ENCODE measurements at regions not wholly inside any gene's neighbourhood (a gene's known extent, or its start where the extent isn't known, plus 50 kb on each side); places are given as distances from the start of the nearest gene placed in this dataset.

DNA sequence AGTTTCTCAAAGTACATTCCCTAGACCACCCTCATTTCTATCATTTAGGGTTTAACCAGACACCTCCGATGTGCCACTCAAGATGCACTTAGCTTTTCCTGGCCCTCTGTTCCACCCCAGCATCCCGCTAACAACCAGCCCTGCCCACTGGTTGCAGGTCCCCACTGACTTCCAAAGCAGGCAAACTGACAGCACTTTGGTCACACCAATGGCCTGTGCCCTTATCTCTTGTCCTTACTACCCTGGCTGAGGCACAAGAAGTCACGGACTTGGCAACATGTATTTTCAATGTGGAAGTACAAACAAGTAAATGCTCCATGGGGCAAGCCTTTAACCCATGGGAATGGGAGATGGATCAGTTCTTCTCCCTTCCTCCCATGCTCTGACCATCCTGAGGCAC is 357.1 kb downstream of the OMA1 start:
- in situ Hi-C loops (cut with MboI) (no loop called here), intact Hi-C loops (cut with micrococcal nuclease; ENCODE audit: unreplicated experiment) (no loop called here)
- Histone ChIP-seq H3K27ac (ENCODE audit: control insufficient read depth, insufficient read depth) (no peak overlapping the region), H3K4me1 (ENCODE audit: control insufficient read depth, insufficient read depth, low read length) (no peaks in the 10 kb centered on the region), H3K9me3 (replicated peaks; ENCODE audit: control insufficient read depth, insufficient read depth, low read length) (no peaks in the 10 kb centered on the region), H2AFZ (ENCODE audit: control insufficient read depth, low read depth, low read length) (no peak overlapping the region), H3K4me3 (no peak overlapping the region), H3K36me3 (ENCODE audit: control insufficient read depth in 2 of 2, insufficient read depth in 2 of 2, low read length in 1 of 2) (no peaks in the 10 kb centered on the region), H3K4me2 (ENCODE audit: control insufficient read depth, insufficient read depth) (no peak overlapping the region), H3K27me3 (replicated peaks in 1 of 2; ENCODE audit: control insufficient read depth in 2 of 2, insufficient read depth in 2 of 2, low read length in 1 of 2) (peaks cover 2 to 3% of the 10 kb centered on the region in 2 experiments; a peak in 2 of 4 replicates), H4K20me1 (ENCODE audit: control insufficient read depth, insufficient read depth) (no peaks in the 10 kb centered on the region), H3K9ac (ENCODE audit: control insufficient read depth, insufficient read depth, low read length) (no peak overlapping the region), H3K79me2 (ENCODE audit: control insufficient read depth, insufficient read depth, low read length) (no peaks in the 10 kb centered on the region)
- no peak for DNase-seq (ENCODE audit: low read depth, low spot score)
- RAD21 ChIA-PET (ENCODE audit: unreplicated experiment), result no interaction called here
- CTCF ChIA-PET, result no interaction called here
- TF ChIP-seq ZZZ3 (IDR thresholded peaks at IDR 0.05; ENCODE audit: control insufficient read depth, insufficient read length, low read depth) (no peak), MEF2B (IDR thresholded peaks at IDR 0.05; ENCODE audit: partially characterized antibody, poor library complexity, severe bottlenecking) (no peak), SUPT20H (IDR thresholded peaks at IDR 0.05; ENCODE audit: borderline replicate concordance, control insufficient read depth, low read depth, low read length) (no peak), MTA3 (IDR thresholded peaks at IDR 0.05; ENCODE audit: borderline replicate concordance, low read length) (no peak), ZSCAN29 (IDR thresholded peaks at IDR 0.05) (no peak), ZNF622 (IDR thresholded peaks at IDR 0.05) (no peak), RBBP5 (conservative IDR thresholded peaks at IDR 0.05) (no peak)
- TF ChIP-seq, protein P1, sequence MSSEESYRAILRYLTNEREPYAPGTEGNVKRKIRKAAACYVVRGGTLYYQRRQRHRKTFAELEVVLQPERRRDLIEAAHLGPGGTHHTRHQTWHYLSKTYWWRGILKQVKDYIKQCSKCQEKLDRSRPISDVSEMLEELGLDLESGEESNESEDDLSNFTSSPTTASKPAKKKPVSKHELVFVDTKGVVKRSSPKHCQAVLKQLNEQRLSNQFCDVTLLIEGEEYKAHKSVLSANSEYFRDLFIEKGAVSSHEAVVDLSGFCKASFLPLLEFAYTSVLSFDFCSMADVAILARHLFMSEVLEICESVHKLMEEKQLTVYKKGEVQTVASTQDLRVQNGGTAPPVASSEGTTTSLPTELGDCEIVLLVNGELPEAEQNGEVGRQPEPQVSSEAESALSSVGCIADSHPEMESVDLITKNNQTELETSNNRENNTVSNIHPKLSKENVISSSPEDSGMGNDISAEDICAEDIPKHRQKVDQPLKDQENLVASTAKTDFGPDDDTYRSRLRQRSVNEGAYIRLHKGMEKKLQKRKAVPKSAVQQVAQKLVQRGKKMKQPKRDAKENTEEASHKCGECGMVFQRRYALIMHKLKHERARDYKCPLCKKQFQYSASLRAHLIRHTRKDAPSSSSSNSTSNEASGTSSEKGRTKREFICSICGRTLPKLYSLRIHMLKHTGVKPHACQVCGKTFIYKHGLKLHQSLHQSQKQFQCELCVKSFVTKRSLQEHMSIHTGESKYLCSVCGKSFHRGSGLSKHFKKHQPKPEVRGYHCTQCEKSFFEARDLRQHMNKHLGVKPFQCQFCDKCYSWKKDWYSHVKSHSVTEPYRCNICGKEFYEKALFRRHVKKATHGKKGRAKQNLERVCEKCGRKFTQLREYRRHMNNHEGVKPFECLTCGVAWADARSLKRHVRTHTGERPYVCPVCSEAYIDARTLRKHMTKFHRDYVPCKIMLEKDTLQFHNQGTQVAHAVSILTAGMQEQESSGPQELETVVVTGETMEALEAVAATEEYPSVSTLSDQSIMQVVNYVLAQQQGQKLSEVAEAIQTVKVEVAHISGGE (CRISPR knock-in tag; IDR thresholded peaks at IDR 0.05), result no peak
- TF ChIP-seq, protein P2, sequence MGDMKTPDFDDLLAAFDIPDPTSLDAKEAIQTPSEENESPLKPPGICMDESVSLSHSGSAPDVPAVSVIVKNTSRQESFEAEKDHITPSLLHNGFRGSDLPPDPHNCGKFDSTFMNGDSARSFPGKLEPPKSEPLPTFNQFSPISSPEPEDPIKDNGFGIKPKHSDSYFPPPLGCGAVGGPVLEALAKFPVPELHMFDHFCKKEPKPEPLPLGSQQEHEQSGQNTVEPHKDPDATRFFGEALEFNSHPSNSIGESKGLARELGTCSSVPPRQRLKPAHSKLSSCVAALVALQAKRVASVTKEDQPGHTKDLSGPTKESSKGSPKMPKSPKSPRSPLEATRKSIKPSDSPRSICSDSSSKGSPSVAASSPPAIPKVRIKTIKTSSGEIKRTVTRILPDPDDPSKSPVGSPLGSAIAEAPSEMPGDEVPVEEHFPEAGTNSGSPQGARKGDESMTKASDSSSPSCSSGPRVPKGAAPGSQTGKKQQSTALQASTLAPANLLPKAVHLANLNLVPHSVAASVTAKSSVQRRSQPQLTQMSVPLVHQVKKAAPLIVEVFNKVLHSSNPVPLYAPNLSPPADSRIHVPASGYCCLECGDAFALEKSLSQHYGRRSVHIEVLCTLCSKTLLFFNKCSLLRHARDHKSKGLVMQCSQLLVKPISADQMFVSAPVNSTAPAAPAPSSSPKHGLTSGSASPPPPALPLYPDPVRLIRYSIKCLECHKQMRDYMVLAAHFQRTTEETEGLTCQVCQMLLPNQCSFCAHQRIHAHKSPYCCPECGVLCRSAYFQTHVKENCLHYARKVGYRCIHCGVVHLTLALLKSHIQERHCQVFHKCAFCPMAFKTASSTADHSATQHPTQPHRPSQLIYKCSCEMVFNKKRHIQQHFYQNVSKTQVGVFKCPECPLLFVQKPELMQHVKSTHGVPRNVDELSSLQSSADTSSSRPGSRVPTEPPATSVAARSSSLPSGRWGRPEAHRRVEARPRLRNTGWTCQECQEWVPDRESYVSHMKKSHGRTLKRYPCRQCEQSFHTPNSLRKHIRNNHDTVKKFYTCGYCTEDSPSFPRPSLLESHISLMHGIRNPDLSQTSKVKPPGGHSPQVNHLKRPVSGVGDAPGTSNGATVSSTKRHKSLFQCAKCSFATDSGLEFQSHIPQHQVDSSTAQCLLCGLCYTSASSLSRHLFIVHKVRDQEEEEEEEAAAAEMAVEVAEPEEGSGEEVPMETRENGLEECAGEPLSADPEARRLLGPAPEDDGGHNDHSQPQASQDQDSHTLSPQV (IDR thresholded peaks at IDR 0.05), result no peak
- TF ChIP-seq, protein P3, sequence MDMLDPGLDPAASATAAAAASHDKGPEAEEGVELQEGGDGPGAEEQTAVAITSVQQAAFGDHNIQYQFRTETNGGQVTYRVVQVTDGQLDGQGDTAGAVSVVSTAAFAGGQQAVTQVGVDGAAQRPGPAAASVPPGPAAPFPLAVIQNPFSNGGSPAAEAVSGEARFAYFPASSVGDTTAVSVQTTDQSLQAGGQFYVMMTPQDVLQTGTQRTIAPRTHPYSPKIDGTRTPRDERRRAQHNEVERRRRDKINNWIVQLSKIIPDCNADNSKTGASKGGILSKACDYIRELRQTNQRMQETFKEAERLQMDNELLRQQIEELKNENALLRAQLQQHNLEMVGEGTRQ (IDR thresholded peaks at IDR 0.05; ENCODE audit: borderline replicate concordance, low read depth, low read length), result no peak
- POLR2A ChIA-PET, result no interaction called here
- no TSS peak for BruUV-seq (replicated peaks)
- ATAC-seq, result no peak
- SMC1A ChIA-PET (ENCODE audit: uncharacterized antibody, unreplicated experiment), result no interaction called here
- FAIRE-seq, result no peak
- 45% methylated on average over 3 of the region's 3 CpGs for WGBS (ENCODE audit: insufficient coverage, insufficient replicate concordance, low lambda C conversion rate, missing lambda C conversion rate)

Data from GM12878 (cell line).